ENCODE measurements at regions not wholly inside any gene's neighbourhood (a gene's known extent, or its start where the extent isn't known, plus 50 kb on each side); places are given as distances from the start of the nearest gene placed in this dataset.

- no peaks in the 10 kb centered on the region for H3K9me3 Mint-ChIP-seq
- H3K27me3 ChIP-seq (ENCODE audit: control insufficient read depth in 2 of 2, insufficient read depth in 2 of 2, low read length in 2 of 2), result no peaks in the 10 kb centered on the region
- H4K20me1 ChIP-seq (ENCODE audit: insufficient read depth, low read length), result no peaks in the 10 kb centered on the region
- no peaks in the 10 kb centered on the region for H3K36me3 Mint-ChIP-seq
- H3K79me2 ChIP-seq (ENCODE audit: insufficient read depth, low read length), result no peaks in the 10 kb centered on the region
- no peak overlapping the region for H3K4me3 Mint-ChIP-seq
- H3K27me3 Mint-ChIP-seq (ENCODE audit: low read depth in 3 of 3), result peaks cover 0 to 4% (median 0%) of the 10 kb centered on the region in 3 donors
- H3K27ac ChIP-seq (ENCODE audit: low read depth in 1 of 2, low read length in 2 of 2), result no peak overlapping the region
- H3K4me1 ChIP-seq (ENCODE audit: control insufficient read depth in 1 of 2, insufficient read depth in 2 of 2, low read length in 2 of 2), result no peaks in the 10 kb centered on the region
- intact Hi-C loops (cut with micrococcal nuclease), result no loop called here
- 80% methylated on average over 1 of the region's 3 CpGs for WGBS (ENCODE audit: insufficient coverage)
- H3K9me3 ChIP-seq (replicated peaks in 1 of 2; ENCODE audit: control insufficient read depth in 1 of 2, insufficient read depth in 1 of 2, low read length in 2 of 2), result no peaks in the 10 kb centered on the region
- peaks cover 4% of the 10 kb centered on the region for H3K4me1 Mint-ChIP-seq
- H3K27ac Mint-ChIP-seq, result no peak overlapping the region
- H3K9ac ChIP-seq (ENCODE audit: insufficient read depth, low read length, poor library complexity, severe bottlenecking), result no peak overlapping the region
- H3K36me3 ChIP-seq (replicated peaks in 1 of 2; ENCODE audit: control insufficient read depth in 1 of 2, insufficient read depth in 2 of 2, low read length in 2 of 2), result no peaks in the 10 kb centered on the region
- H2AFZ ChIP-seq (ENCODE audit: insufficient read depth, low read depth, low read length, poor library complexity, severe bottlenecking), result no peak overlapping the region
- H3K4me2 ChIP-seq (replicated peaks; ENCODE audit: extremely low read depth, low read length, poor library complexity, severe bottlenecking), result no peak overlapping the region
- H3K4me3 ChIP-seq (replicated peaks in 1 of 3; ENCODE audit: low read depth in 2 of 3, low read length in 3 of 3), result no peak overlapping the region
- DNase-seq, result no peak
- no peak for TF ChIP-seq CTCF (IDR thresholded peaks at IDR 0.05)
Observed at GRCh38 chr14:22185789-22186188, 403.2 kb downstream of the DAD1 start.

- H3K9me3 Mint-ChIP-seq, result no peaks in the 10 kb centered on the region
- no peaks in the 10 kb centered on the region for H3K9me3 ChIP-seq (replicated peaks in 1 of 2; ENCODE audit: control insufficient read depth in 1 of 2, insufficient read depth in 1 of 2, low read length in 2 of 2)
- H3K4me1 Mint-ChIP-seq, result peaks cover 3% of the 10 kb centered on the region
- no peak overlapping the region for H3K9ac ChIP-seq (ENCODE audit: insufficient read depth, low read length, poor library complexity, severe bottlenecking)
- no peaks in the 10 kb centered on the region for H3K4me1 ChIP-seq (ENCODE audit: control insufficient read depth in 1 of 2, insufficient read depth in 2 of 2, low read length in 2 of 2)
- H2AFZ ChIP-seq (ENCODE audit: insufficient read depth, low read depth, low read length, poor library complexity, severe bottlenecking), result no peak overlapping the region
- no peak overlapping the region for H3K27ac ChIP-seq (ENCODE audit: low read depth in 1 of 2, low read length in 2 of 2)
- H3K27me3 Mint-ChIP-seq (ENCODE audit: low read depth in 3 of 3), result peaks cover 0 to 4% (median 0%) of the 10 kb centered on the region in 3 donors
- 100% methylated on average over 1 of the region's 1 CpG for WGBS (ENCODE audit: insufficient coverage)
- no peaks in the 10 kb centered on the region for H4K20me1 ChIP-seq (ENCODE audit: insufficient read depth, low read length)
- DNase-seq, result no peak
- H3K79me2 ChIP-seq (ENCODE audit: insufficient read depth, low read length), result no peaks in the 10 kb centered on the region
- TF ChIP-seq CTCF (IDR thresholded peaks at IDR 0.05), result no peak
- no peak overlapping the region for H3K4me2 ChIP-seq (replicated peaks; ENCODE audit: extremely low read depth, low read length, poor library complexity, severe bottlenecking)
- no peaks in the 10 kb centered on the region for H3K36me3 Mint-ChIP-seq
- no peaks in the 10 kb centered on the region for H3K27me3 ChIP-seq (ENCODE audit: control insufficient read depth in 2 of 2, insufficient read depth in 2 of 2, low read length in 2 of 2)
- no peaks in the 10 kb centered on the region for H3K36me3 ChIP-seq (replicated peaks in 1 of 2; ENCODE audit: control insufficient read depth in 1 of 2, insufficient read depth in 2 of 2, low read length in 2 of 2)
- H3K4me3 Mint-ChIP-seq, result no peak overlapping the region
- intact Hi-C loops (cut with micrococcal nuclease), result no loop called here
- H3K27ac Mint-ChIP-seq, result no peak overlapping the region
- H3K4me3 ChIP-seq (replicated peaks in 1 of 3; ENCODE audit: low read depth in 2 of 3, low read length in 3 of 3), result no peak overlapping the region
Observed at GRCh38 chr14:22185191-22185590, 403.8 kb downstream of the DAD1 start.

All from CD14-positive monocyte (primary cell).